Calu3 (cell line): ENCODE measurements at regions not wholly inside any gene's neighbourhood (a gene's known extent, or its start where the extent isn't known, plus 50 kb on each side); places are given as distances from the start of the nearest gene placed in this dataset.

Source experiments
- BruUV-seq: library from RNA; stranded (reverse); fragments of 400-500 nt; replicated peaks from 2 replicates; lab custom pipeline; 2021; lab: Mats Ljungman, UMichigan
- CTCF ChIA-PET: fragments of 300-600 bp; sonication (Branson Sonifier 250); formaldehyde crosslinking; loops from one replicate; lab custom pipeline; 2022; ENCODE audit warnings: antibody characterized with exemption; lab: Charles Lee
- DNase-seq: peaks from one replicate; pipeline ENCODE4 v3.0.0; 2022
- H3K27ac Mint-ChIP-seq: one replicate; pipeline ENCODE4 v1.8.0; 2022; ENCODE audit warnings: mixed read lengths; ENCODE audit not compliant: unreplicated experiment
- H3K27me3 Mint-ChIP-seq: one replicate; pipeline ENCODE4 v1.8.0; 2022; ENCODE audit warnings: mixed read lengths; ENCODE audit not compliant: unreplicated experiment
- H3K36me3 Mint-ChIP-seq: one replicate; pipeline ENCODE4 v1.8.0; 2022; ENCODE audit warnings: mild to moderate bottlenecking, moderate library complexity, mixed read lengths; ENCODE audit not compliant: insufficient read depth, unreplicated experiment
- H3K4me1 Mint-ChIP-seq: one replicate; pipeline ENCODE4 v1.8.0; 2022; ENCODE audit warnings: mild to moderate bottlenecking, low read depth, mixed read lengths; ENCODE audit not compliant: unreplicated experiment
- H3K4me3 Mint-ChIP-seq: one replicate; pipeline ENCODE4 v1.8.0; 2022; ENCODE audit warnings: mild to moderate bottlenecking, low read depth, moderate library complexity, mixed read lengths; ENCODE audit not compliant: unreplicated experiment
- H3K9me3 Mint-ChIP-seq: one replicate; pipeline ENCODE4 v1.8.0; 2022; ENCODE audit warnings: low read depth, mixed read lengths; ENCODE audit not compliant: unreplicated experiment
- intact Hi-C: fragments of 100-400 bp; cut with micrococcal nuclease; formaldehyde crosslinking; loops from one replicate; pipeline ENCODE4 v1.10.0; 2022; ENCODE audit not compliant: unreplicated experiment
- TF ChIP-seq, protein P1 (sequence below): fragments of 200-600 bp; IDR thresholded peaks from one replicate; pipeline ENCODE4 v1.8.0; 2022; ENCODE audit warnings: antibody characterized with exemption; ENCODE audit not compliant: unreplicated experiment

DNA sequence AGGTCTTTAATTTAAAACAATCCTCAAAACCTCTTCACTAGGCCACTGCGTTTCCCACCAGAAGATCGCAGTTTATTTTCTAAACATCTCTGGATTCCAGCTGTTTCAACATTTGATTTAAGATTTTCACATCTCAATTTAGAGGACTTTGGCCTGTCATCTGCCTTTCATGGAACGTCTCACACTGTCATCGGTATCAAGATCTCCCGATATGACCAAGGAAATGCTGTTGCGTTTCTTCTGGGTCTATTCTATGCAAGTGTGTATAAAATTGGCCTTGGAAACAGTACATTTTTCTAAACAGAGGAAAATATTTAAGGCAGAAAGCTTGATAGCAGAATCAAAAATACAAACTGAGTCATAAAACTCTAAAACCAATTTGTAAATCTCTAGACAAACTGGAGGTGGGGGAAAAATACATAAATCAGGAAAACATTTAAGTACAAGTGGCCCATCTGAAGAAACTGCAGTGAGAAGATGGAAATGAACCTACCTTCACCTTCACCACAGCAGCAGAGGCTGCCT, 53.6 kb upstream of the SIMC1 start:
- no peak overlapping the region for H3K27ac Mint-ChIP-seq
- no peaks in the 10 kb centered on the region for H3K36me3 Mint-ChIP-seq
- no peak for DNase-seq
- H3K4me1 Mint-ChIP-seq = no peaks in the 10 kb centered on the region
- TF ChIP-seq, protein P1, sequence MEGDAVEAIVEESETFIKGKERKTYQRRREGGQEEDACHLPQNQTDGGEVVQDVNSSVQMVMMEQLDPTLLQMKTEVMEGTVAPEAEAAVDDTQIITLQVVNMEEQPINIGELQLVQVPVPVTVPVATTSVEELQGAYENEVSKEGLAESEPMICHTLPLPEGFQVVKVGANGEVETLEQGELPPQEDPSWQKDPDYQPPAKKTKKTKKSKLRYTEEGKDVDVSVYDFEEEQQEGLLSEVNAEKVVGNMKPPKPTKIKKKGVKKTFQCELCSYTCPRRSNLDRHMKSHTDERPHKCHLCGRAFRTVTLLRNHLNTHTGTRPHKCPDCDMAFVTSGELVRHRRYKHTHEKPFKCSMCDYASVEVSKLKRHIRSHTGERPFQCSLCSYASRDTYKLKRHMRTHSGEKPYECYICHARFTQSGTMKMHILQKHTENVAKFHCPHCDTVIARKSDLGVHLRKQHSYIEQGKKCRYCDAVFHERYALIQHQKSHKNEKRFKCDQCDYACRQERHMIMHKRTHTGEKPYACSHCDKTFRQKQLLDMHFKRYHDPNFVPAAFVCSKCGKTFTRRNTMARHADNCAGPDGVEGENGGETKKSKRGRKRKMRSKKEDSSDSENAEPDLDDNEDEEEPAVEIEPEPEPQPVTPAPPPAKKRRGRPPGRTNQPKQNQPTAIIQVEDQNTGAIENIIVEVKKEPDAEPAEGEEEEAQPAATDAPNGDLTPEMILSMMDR = no peak
- H3K27me3 Mint-ChIP-seq = peaks cover 75% of the 10 kb centered on the region
- intact Hi-C loops = no loop called here
- BruUV-seq = no TSS peak
- CTCF ChIA-PET = no interaction called here
- no peak overlapping the region for H3K4me3 Mint-ChIP-seq
- no peaks in the 10 kb centered on the region for H3K9me3 Mint-ChIP-seq

DNA sequence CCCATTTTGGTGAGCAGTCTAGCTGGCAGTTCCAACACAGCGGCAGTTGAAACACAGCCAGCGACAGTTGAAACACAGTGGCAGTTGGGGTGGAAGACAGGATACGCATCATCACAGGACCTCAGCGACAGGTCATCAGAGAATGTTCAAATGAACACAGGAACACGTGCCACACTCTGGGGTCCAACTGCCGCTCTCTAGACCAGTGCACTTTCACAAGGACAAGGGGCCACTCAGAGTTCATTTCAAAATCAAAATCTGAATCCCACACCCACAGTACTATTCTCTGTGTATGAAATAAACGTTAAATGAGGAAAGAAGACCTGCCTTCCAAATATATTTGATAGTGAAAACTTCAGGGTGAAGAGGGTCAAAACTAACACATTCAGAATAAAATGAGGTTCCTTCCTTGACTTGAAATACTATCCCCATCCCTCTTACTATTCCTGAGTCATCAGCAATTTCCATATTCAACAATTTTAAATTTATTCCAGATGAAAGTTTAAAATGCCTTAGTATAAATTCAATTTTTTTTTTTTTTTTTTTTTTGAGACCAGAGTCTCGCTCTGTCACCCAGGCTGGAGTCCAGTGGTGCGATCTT, 53.0 kb upstream of the SIMC1 start:
- Mint-ChIP-seq H3K27ac (no peak overlapping the region), H3K4me3 (no peak overlapping the region), H3K27me3 (peaks cover 69% of the 10 kb centered on the region), H3K36me3 (no peaks in the 10 kb centered on the region), H3K4me1 (no peaks in the 10 kb centered on the region), H3K9me3 (no peaks in the 10 kb centered on the region)
- CTCF ChIA-PET = no interaction called here
- no peak for DNase-seq
- intact Hi-C loops = no loop called here
- BruUV-seq = no TSS peak
- TF ChIP-seq, protein P1 = no peak

DNA sequence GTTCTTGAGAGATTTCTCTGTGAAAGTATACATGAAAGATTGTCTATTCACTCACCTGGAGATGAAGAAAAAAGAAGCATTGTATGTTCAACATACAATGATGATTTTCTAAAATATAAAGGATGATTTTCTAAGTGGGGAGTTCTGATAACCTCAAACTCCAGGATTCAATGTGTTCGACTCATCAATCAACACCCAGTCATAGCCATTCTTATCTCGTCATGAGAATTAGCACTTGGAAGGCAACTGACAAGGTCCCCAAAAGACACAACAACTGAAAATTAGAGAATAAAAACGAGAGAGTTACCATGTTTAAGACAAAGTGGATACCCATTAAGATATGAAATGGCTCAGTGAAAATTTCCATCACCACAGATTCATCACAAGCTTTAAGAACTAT, 52.1 kb upstream of the SIMC1 start:
- Mint-ChIP-seq H3K4me3 (no peak overlapping the region), H3K27me3 (peaks cover 60% of the 10 kb centered on the region), H3K4me1 (no peaks in the 10 kb centered on the region), H3K36me3 (no peaks in the 10 kb centered on the region), H3K9me3 (no peaks in the 10 kb centered on the region), H3K27ac (no peak overlapping the region)
- intact Hi-C loops = no loop called here
- DNase-seq = no peak
- TF ChIP-seq, protein P1 = no peak
- BruUV-seq = no TSS peak
- CTCF ChIA-PET = no interaction called here

DNA sequence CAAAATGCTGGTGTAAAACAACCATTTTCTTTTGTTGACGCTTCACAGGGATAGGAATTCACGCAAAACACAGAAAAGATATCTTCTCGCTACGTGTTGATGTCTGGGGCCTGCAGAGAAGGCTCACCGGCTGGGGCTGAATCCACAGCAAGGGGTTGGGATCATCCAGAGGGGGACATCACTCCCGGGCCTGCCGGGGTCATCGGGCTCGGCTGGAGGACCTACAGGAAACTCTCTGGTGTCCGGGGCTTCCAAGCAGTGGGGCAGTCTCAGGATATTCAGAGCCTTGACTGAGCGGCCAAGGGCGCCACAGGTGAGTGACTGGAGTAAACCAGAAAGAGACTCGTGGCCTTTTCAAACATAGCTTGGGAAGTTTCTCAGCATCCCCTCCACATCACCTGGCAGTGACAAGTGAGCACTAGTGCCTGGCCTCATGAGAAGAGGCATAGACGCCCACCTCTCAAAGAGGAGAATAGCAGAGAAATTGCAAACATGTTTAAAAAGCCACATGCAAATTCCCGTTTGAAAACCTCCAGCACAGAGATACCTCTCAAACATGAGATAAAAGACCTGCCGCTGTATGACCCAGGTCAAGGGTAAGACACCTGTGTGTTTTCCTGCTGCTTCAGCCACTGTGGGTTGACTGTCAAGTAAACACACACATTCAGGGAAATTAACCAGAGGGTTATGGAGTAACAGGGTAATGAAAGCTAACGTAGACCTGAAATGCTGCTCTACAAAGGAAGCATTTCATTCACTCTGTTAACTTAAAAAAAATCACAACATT, 50.8 kb upstream of the SIMC1 start:
- Mint-ChIP-seq H3K4me1 (no peaks in the 10 kb centered on the region), H3K4me3 (no peak overlapping the region), H3K36me3 (no peaks in the 10 kb centered on the region), H3K27me3 (peaks cover 47% of the 10 kb centered on the region), H3K27ac (no peak overlapping the region), H3K9me3 (no peaks in the 10 kb centered on the region)
- intact Hi-C loops = no loop called here
- CTCF ChIA-PET = no interaction called here
- TF ChIP-seq, protein P1 = no peak
- DNase-seq = no peak
- BruUV-seq = no TSS peak
